ENCODE measurements at regions not wholly inside any gene's neighbourhood (a gene's known extent, or its start where the extent isn't known, plus 50 kb on each side); places are given as distances from the start of the nearest gene placed in this dataset.

- no peak overlapping the region for H3K56ac ChIP-seq (ENCODE audit: extremely low read depth, insufficient read depth, low read length)
- peaks cover 21 to 39% of the 10 kb centered on the region in 2 experiments for H3K79me1 ChIP-seq (ENCODE audit: low read depth in 1 of 2, low read length in 2 of 2)
- H4K20me1 ChIP-seq (ENCODE audit: insufficient read depth, low read length): peaks cover 12% of the 10 kb centered on the region; the same call in 1 of the 2 replicates
- H3K14ac ChIP-seq (replicated peaks; ENCODE audit: low read depth, low read length): no peak overlapping the region
- no peak overlapping the region for H3K9ac ChIP-seq (ENCODE audit: low read depth, low read length)
- TF ChIP-seq RAD21 (IDR thresholded peaks at IDR 0.05; ENCODE audit: low read length) (no peak), NFE2L2 (IDR thresholded peaks at IDR 0.05; ENCODE audit: low read depth, low read length) (no peak), CEBPB (IDR thresholded peaks at IDR 0.05; ENCODE audit: low read depth, low read length) (no peak), BHLHE40 (IDR thresholded peaks at IDR 0.05; ENCODE audit: low read depth, low read length) (no peak), MAZ (IDR thresholded peaks at IDR 0.05; ENCODE audit: borderline replicate concordance, low read depth, low read length) (no peak), RFX5 (IDR thresholded peaks at IDR 0.05; ENCODE audit: low read depth, low read length) (no peak), FOS (IDR thresholded peaks at IDR 0.05; ENCODE audit: low read depth, low read length) (no peak), POLR2A (IDR thresholded peaks at IDR 0.05; ENCODE audit: low read depth, low read length) (no peak), RCOR1 (IDR thresholded peaks at IDR 0.05; ENCODE audit: insufficient replicate concordance, low read length) (no peak), MAFK (IDR thresholded peaks at IDR 0.05; ENCODE audit: low read depth, low read length) (no peak), ELK1 (IDR thresholded peaks at IDR 0.05; ENCODE audit: borderline replicate concordance, low read depth, low read length) (no peak), USF2 (IDR thresholded peaks at IDR 0.05; ENCODE audit: low read depth, low read length) (no peak), CTCF (conservative IDR thresholded peaks at IDR 0.05; ENCODE audit: low read depth, low read length) (no peak), MXI1 (IDR thresholded peaks at IDR 0.05; ENCODE audit: borderline replicate concordance, low read depth, low read length) (no peak), SMC3 (IDR thresholded peaks at IDR 0.05; ENCODE audit: low read depth, low read length) (no peak), CHD1 (IDR thresholded peaks at IDR 0.05; ENCODE audit: low read depth, low read length) (no peak)
- H4K8ac ChIP-seq (ENCODE audit: low read depth in 2 of 2, low read length in 2 of 2): no peak overlapping the region
- no peaks in the 10 kb centered on the region for H3K27me3 ChIP-seq (ENCODE audit: control insufficient read depth, insufficient read depth, low read length)
- no peak overlapping the region for H2BK5ac ChIP-seq (ENCODE audit: low read depth, low read length, poor library complexity, severe bottlenecking)
- peaks cover 12% of the 10 kb centered on the region for H3K9me1 ChIP-seq (ENCODE audit: insufficient read depth, low read length)
- H4K91ac ChIP-seq (ENCODE audit: insufficient read depth, low read depth, low read length): no peak overlapping the region
- BruUV-seq (replicated peaks): no TSS peak
- no peak overlapping the region for H2AK9ac ChIP-seq (replicated peaks; ENCODE audit: low read depth, low read length, poor library complexity)
- H2BK20ac ChIP-seq (ENCODE audit: low read depth, low read length): no peak overlapping the region
- no peaks in the 10 kb centered on the region; the same call in 1 of the 2 replicates for H3K9me3 ChIP-seq (ENCODE audit: control insufficient read depth, insufficient read depth, low read length)
- no peak overlapping the region for H2BK15ac ChIP-seq (ENCODE audit: low read depth, low read length)
- H4K5ac ChIP-seq (ENCODE audit: low read depth, low read length): no peak overlapping the region
- DNase-seq: no peak
- no peaks in the 10 kb centered on the region for H3K4me1 ChIP-seq (ENCODE audit: control insufficient read depth, insufficient read depth, low read length)
- no peak overlapping the region for H3K27ac ChIP-seq (ENCODE audit: insufficient read depth, low read length)
- H2AFZ ChIP-seq (replicated peaks; ENCODE audit: low read length, poor library complexity): no peak overlapping the region
- no peak overlapping the region for H2AK5ac ChIP-seq (ENCODE audit: low read depth, low read length)
- no peak overlapping the region for H3K18ac ChIP-seq (ENCODE audit: low read depth, low read length)
- H2BK120ac ChIP-seq (ENCODE audit: low read depth, low read length): no peak overlapping the region
- WGBS, 2 experiments (ENCODE audit: extremely low coverage in 2 of 2, insufficient read length in 1 of 2): no CpG with 5 or more reads among the region's 2 CpGs
- no peak overlapping the region for H3K4me2 ChIP-seq (ENCODE audit: low read depth, low read length)
- intact Hi-C loops (cut with micrococcal nuclease): no loop called here
- no peak overlapping the region for H3K4me3 ChIP-seq (ENCODE audit: insufficient read depth, low read depth, low read length)
- peaks cover 11% of the 10 kb centered on the region for H3K36me3 ChIP-seq (ENCODE audit: control insufficient read depth, insufficient read depth, low read length)
- in situ Hi-C loops (cut with MboI; ENCODE audit: low sequenced_read_pairs): no loop called here
- dilution Hi-C loops (cut with HindIII; ENCODE audit: low sequenced_read_pairs, unreplicated experiment): no loop called here
- ChIA-PET POLR2A (ENCODE audit: unreplicated experiment) (no interaction called here), CTCF (no interaction called here)
- no peak for ATAC-seq (ENCODE audit: low read depth)
- H3K4ac ChIP-seq (ENCODE audit: low read depth, low read length): no peak overlapping the region
- H3K23ac ChIP-seq (ENCODE audit: low read depth, low read length): no peak overlapping the region
Observed at GRCh38 chr2:111238296-111238695, 117.6 kb downstream of the BCL2L11 start.
